Endothelial cell of umbilical vein (primary cell): ENCODE measurements at regions not wholly inside any gene's neighbourhood (a gene's known extent, or its start where the extent isn't known, plus 50 kb on each side); places are given as distances from the start of the nearest gene placed in this dataset.

Experiments used
- BruUV-seq: library from RNA; stranded (reverse); fragments of 400-500 nt; replicated peaks from 2 replicates; lab custom pipeline; 2021; lab: Mats Ljungman, UMichigan
- CTCF ChIA-PET: fragments of 300-600, 350-600 bp; sonication (Branson Sonifier 250); formaldehyde crosslinking; loops from one replicate; lab custom pipeline; 2021; ENCODE audit warnings: antibody characterized with exemption, inconsistent platforms; lab: Charles Lee
- POLR2A ChIA-PET: fragments of 300-600, 350-600 bp; sonication (Branson Sonifier 250); formaldehyde crosslinking; loops from one replicate; lab custom pipeline; 2021; ENCODE audit warnings: antibody characterized with exemption, inconsistent platforms; lab: Charles Lee
- DNase-seq: peaks from one replicate; pipeline ENCODE4 v3.0.0-alpha.2; 2011; ENCODE audit warnings: low read depth, low spot score
- FAIRE-seq: peaks from 2 replicates; lab custom pipeline; 2011; peaks lifted over from hg19 to GRCh38; lab: Jason Lieb, UNC
- H2AFZ ChIP-seq: 2 replicates; pipeline ENCODE4 v1.6.0; 2012; ENCODE audit warnings: low read depth, low read length, control low read depth, inconsistent platforms
- H3K27ac ChIP-seq: 2 replicates; pipeline ENCODE4 v1.5.1; 2011; ENCODE audit warnings: low read depth, mild to moderate bottlenecking, control low read depth, low read length, moderate library complexity; ENCODE audit not compliant: insufficient read depth
- H3K27me3 ChIP-seq, 2 experiments: 2 replicates each; pipeline versions ENCODE4 v1.6.0 to v1.6.1; 2011; ENCODE audit warnings: low read length in 2 of 2, mixed read lengths in 1 of 2; ENCODE audit not compliant: control insufficient read depth in 2 of 2, insufficient read depth in 2 of 2
- H3K36me3 ChIP-seq, 2 experiments: 2 replicates in 1 of 2; 3 replicates in 1 of 2; pipeline ENCODE4 v1.5.1; 2011; ENCODE audit warnings: low read length in 2 of 2, mild to moderate bottlenecking in 1 of 2, moderate library complexity in 1 of 2; ENCODE audit not compliant: control insufficient read depth in 2 of 2, insufficient read depth in 2 of 2; ENCODE audit errors: extremely low read depth in 1 of 2
- H3K4me1 ChIP-seq: 3 replicates; pipeline ENCODE4 v1.5.1; 2011; ENCODE audit warnings: mild to moderate bottlenecking, low read length; ENCODE audit not compliant: control insufficient read depth, insufficient read depth; ENCODE audit errors: extremely low read depth
- H3K4me2 ChIP-seq: 2 replicates; pipeline ENCODE4 v1.6.1; 2011; ENCODE audit warnings: low read length, control low read depth, mixed read lengths; ENCODE audit not compliant: insufficient read depth
- H3K4me3 ChIP-seq, 3 experiments: fragments of 200-600 bp in 1 of 3; sonication (generic), shearing (Covaris generic) in 1 of 3; replicated peaks in 1 of 3; 2 replicates each; pipeline ENCODE4 v1.5.1; 2011 to 2016; ENCODE audit warnings: control low read depth in 3 of 3, low read length in 3 of 3, mild to moderate bottlenecking in 2 of 3, inconsistent platforms in 1 of 3, low read depth in 1 of 3, moderate library complexity in 1 of 3; ENCODE audit not compliant: insufficient read depth in 1 of 3
- H3K79me2 ChIP-seq: 2 replicates; pipeline ENCODE4 v1.6.0; 2012; ENCODE audit warnings: low read length, inconsistent platforms; ENCODE audit not compliant: control insufficient read depth, insufficient read depth
- H3K9ac ChIP-seq: replicated peaks from 2 replicates; pipeline ENCODE3; 2011; ENCODE audit warnings: low read length, control low read depth; ENCODE audit not compliant: insufficient read depth; ENCODE audit errors: extremely low read depth
- H3K9me1 ChIP-seq: replicated peaks from 3 replicates; pipeline ENCODE4 v1.6.0; 2011; ENCODE audit warnings: mild to moderate bottlenecking, low read length; ENCODE audit not compliant: control insufficient read depth, insufficient read depth; ENCODE audit errors: extremely low read depth
- H3K9me3 ChIP-seq: replicated peaks from 2 replicates; pipeline ENCODE4 v1.5.1; 2012; ENCODE audit warnings: low read length, inconsistent platforms; ENCODE audit not compliant: control insufficient read depth, insufficient read depth
- H4K20me1 ChIP-seq: replicated peaks from 2 replicates; pipeline ENCODE3; 2011; ENCODE audit warnings: mild to moderate bottlenecking, low read length; ENCODE audit not compliant: control insufficient read depth, insufficient read depth; ENCODE audit errors: extremely low read depth
- EZH2 ChIP-seq: IDR thresholded peaks from 2 replicates; pipeline ENCODE4 v1.6.1; 2012; ENCODE audit warnings: borderline replicate concordance, low read depth, mild to moderate bottlenecking, moderate library complexity, low read length, inconsistent platforms; ENCODE audit not compliant: severe bottlenecking
- FOS ChIP-seq: IDR thresholded peaks from 2 replicates; pipeline ENCODE4 v1.6.1; 2011; ENCODE audit warnings: mild to moderate bottlenecking, low read length, moderate library complexity, borderline replicate concordance; ENCODE audit not compliant: insufficient read depth
- GATA2 ChIP-seq: IDR thresholded peaks from 2 replicates; pipeline ENCODE4 v1.7.0; 2011; ENCODE audit warnings: low read depth, mild to moderate bottlenecking, moderate library complexity, mixed read lengths, low read length; ENCODE audit not compliant: insufficient read length, insufficient read depth
- JUN ChIP-seq: IDR thresholded peaks from 2 replicates; pipeline ENCODE4 v1.6.1; 2011; ENCODE audit warnings: borderline replicate concordance, low read depth; ENCODE audit not compliant: insufficient read length, insufficient read depth
- MAX ChIP-seq: IDR thresholded peaks from 2 replicates; pipeline ENCODE4 v1.6.1; 2011; ENCODE audit not compliant: insufficient read depth, insufficient read length
- MYC ChIP-seq: IDR thresholded peaks from one replicate; pipeline ENCODE4 v1.6.1; 2011; ENCODE audit warnings: mild to moderate bottlenecking, low read depth, low read length
- POLR2A ChIP-seq: IDR thresholded peaks from 2 replicates; pipeline ENCODE4 v1.6.1; 2012; ENCODE audit warnings: low read depth, mild to moderate bottlenecking, control low read depth, low read length
- POLR2AphosphoS5 ChIP-seq: IDR thresholded peaks from 2 replicates; pipeline ENCODE4 v1.6.1; 2012; ENCODE audit warnings: low read depth, mild to moderate bottlenecking, control low read depth, low read length, moderate library complexity; ENCODE audit not compliant: insufficient read depth
- dilution Hi-C: fragments of 300-500 bp; cut with MboI; formaldehyde crosslinking; loops from one replicate; pipeline ENCODE4 v1.15.0; 2019; ENCODE audit warnings: low sequenced_read_pairs; ENCODE audit not compliant: extremely low pct_ligation_motif_present
- intact Hi-C: fragments of 100-400 bp; cut with micrococcal nuclease; formaldehyde crosslinking; loops from one replicate; pipeline ENCODE4 v1.10.0; 2022
- TF ChIP-seq, protein P1 (sequence below), 2 donors: IDR thresholded peaks; 1 replicate in 1 of 2; 2 replicates in 1 of 2; pipeline ENCODE4 v1.5.1; 2011; ENCODE audit warnings: low read length in 2 of 2, mild to moderate bottlenecking in 2 of 2, moderate library complexity in 2 of 2, control low read depth in 1 of 2, inconsistent platforms in 1 of 2, low read depth in 1 of 2; ENCODE audit not compliant: insufficient read depth in 1 of 2; ENCODE audit errors: extremely low read depth in 1 of 2

DNA sequence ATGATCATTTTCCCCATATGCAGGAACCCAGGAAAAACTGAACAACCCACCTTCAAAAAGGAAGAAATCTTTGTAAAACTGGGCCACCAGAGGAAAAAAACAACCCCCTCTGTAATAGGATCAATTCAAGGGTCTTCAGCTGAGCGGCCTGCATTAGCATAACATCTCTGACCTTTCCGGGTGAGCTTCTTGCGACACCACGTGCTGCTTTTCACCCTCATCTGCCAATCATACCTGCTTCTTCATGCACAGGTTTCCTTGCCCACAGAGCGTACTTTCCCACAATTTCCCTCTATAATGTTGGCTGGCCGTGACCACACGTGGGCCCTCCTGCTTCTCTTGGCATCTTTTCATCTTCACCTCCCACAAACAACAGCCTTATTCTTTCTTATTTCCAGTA, 284.3 kb upstream of the NEBL start:
- H4K20me1 ChIP-seq: no peaks in the 10 kb centered on the region
- intact Hi-C loops (no loop called here), dilution Hi-C loops (no loop called here)
- H2AFZ ChIP-seq: no peak overlapping the region
- no peak overlapping the region for H3K9ac ChIP-seq
- ChIA-PET CTCF (interaction anchor here (1.3 kb wide), 1 partner anchor 18 kb away, joined by 3 read pairs; no protein-coding TSS in a partner anchor), POLR2A (no interaction called here)
- H3K4me2 ChIP-seq: no peak overlapping the region
- FAIRE-seq (no peak), DNase-seq (no peak)
- H3K27ac ChIP-seq: no peak overlapping the region
- no TSS peak for BruUV-seq
- no peaks in the 10 kb centered on the region for H3K36me3 ChIP-seq
- H3K4me1 ChIP-seq: peaks cover 8% of the 10 kb centered on the region
- no peak overlapping the region for H3K4me3 ChIP-seq
- TF ChIP-seq EZH2 (no peak), MYC (no peak), JUN (no peak), GATA2 (no peak)
- TF ChIP-seq, protein P1, sequence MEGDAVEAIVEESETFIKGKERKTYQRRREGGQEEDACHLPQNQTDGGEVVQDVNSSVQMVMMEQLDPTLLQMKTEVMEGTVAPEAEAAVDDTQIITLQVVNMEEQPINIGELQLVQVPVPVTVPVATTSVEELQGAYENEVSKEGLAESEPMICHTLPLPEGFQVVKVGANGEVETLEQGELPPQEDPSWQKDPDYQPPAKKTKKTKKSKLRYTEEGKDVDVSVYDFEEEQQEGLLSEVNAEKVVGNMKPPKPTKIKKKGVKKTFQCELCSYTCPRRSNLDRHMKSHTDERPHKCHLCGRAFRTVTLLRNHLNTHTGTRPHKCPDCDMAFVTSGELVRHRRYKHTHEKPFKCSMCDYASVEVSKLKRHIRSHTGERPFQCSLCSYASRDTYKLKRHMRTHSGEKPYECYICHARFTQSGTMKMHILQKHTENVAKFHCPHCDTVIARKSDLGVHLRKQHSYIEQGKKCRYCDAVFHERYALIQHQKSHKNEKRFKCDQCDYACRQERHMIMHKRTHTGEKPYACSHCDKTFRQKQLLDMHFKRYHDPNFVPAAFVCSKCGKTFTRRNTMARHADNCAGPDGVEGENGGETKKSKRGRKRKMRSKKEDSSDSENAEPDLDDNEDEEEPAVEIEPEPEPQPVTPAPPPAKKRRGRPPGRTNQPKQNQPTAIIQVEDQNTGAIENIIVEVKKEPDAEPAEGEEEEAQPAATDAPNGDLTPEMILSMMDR (IDR thresholded peaks at IDR 0.05; ENCODE audit: extremely low read depth in 1 of 2, insufficient read depth in 1 of 2, low read depth in 1 of 2, low read length in 2 of 2): no peak
- no peaks in the 10 kb centered on the region for H3K9me3 ChIP-seq
- H3K79me2 ChIP-seq: no peaks in the 10 kb centered on the region
- peaks cover 0 to 8% of the 10 kb centered on the region in 2 experiments for H3K27me3 ChIP-seq
- no peaks in the 10 kb centered on the region for H3K9me1 ChIP-seq

GRCh38 chr10:21180604-21181003, 283.5 kb upstream of the NEBL start:
- ChIA-PET CTCF (interaction anchor here (1.3 kb wide), 1 partner anchor 19 kb away, joined by 3 read pairs; no protein-coding TSS in a partner anchor), POLR2A (no interaction called here)
- H2AFZ ChIP-seq: no peak overlapping the region
- TF ChIP-seq EZH2 (no peak), GATA2 (no peak), JUN (no peak), POLR2A (no peak), FOS (no peak), POLR2AphosphoS5 (no peak), MYC (no peak), MAX (no peak)
- TF ChIP-seq, protein P1 (IDR thresholded peaks at IDR 0.05; ENCODE audit: extremely low read depth in 1 of 2, insufficient read depth in 1 of 2, low read depth in 1 of 2, low read length in 2 of 2): no peak
- peaks cover 0 to 16% of the 10 kb centered on the region in 2 experiments for H3K27me3 ChIP-seq
- intact Hi-C loops (no loop called here), dilution Hi-C loops (no loop called here)
- H3K4me1 ChIP-seq: peaks cover 8% of the 10 kb centered on the region
- no peaks in the 10 kb centered on the region for H3K9me1 ChIP-seq
- no peak overlapping the region for H3K9ac ChIP-seq
- H3K4me2 ChIP-seq: no peak overlapping the region
- DNase-seq (no peak), FAIRE-seq (no peak)
- H3K27ac ChIP-seq: no peak overlapping the region
- BruUV-seq: no TSS peak
- H3K36me3 ChIP-seq: no peaks in the 10 kb centered on the region
- H3K4me3 ChIP-seq: no peak overlapping the region
- H4K20me1 ChIP-seq: no peaks in the 10 kb centered on the region
- no peaks in the 10 kb centered on the region for H3K79me2 ChIP-seq
- no peaks in the 10 kb centered on the region for H3K9me3 ChIP-seq
